ENCODE measurements at regions not wholly inside any gene's neighbourhood (a gene's known extent, or its start where the extent isn't known, plus 50 kb on each side); places are given as distances from the start of the nearest gene placed in this dataset.

DNA sequence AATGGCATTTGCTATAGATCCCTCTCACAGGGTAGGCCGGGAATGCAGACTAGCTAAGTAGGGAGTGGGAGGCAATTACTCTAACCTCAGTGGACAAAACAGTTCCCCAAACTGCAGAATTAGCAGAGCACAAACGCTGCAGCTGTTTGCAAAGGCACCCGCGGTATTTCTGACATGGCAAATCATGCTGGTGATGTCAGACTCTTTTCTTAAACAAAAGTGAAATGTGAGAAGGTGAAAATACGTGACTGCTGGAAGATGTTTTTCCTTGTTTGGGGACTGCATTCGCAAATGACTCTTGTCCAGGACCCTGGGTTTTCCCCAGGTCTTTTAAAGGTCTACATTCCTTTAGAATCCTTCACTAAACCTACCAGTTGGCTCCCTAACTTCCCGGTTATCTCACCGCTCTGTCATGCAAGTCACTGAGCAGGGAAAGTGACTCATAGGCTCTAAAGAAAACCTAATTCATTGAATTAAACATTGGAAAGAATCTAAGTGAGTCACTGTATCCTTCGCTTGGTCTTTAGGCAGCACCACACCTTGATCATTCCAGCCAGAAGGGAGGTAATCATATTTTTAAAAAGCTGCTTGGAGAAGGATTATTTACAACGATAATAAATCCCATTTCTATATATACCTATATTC lies 91.5 kb upstream of the DNAH5 start:
- no peak overlapping the region for H3K9ac ChIP-seq (ENCODE audit: low read length)
- no peaks in the 10 kb centered on the region for H3F3A ChIP-seq (ENCODE audit: insufficient read depth, low read length)
- no peaks in the 10 kb centered on the region for H3K9me3 ChIP-seq (ENCODE audit: low read length)
- no peak overlapping the region for H3K27ac ChIP-seq (ENCODE audit: low read depth, low read length, poor library complexity, severe bottlenecking)
- no peaks in the 10 kb centered on the region for H4K20me1 ChIP-seq (ENCODE audit: insufficient read depth, low read length)
- H3K9me2 ChIP-seq (ENCODE audit: low read depth, low read length), result no peaks in the 10 kb centered on the region
- H3K4me1 ChIP-seq (ENCODE audit: insufficient read depth, low read length, severe bottlenecking), result no peaks in the 10 kb centered on the region
- no peaks in the 10 kb centered on the region for H3K36me3 ChIP-seq (ENCODE audit: insufficient read depth, low read length)
- no peak for TF ChIP-seq EZH2 (IDR thresholded peaks at IDR 0.05; ENCODE audit: borderline replicate concordance, low read length)
- TF ChIP-seq, protein P1, sequence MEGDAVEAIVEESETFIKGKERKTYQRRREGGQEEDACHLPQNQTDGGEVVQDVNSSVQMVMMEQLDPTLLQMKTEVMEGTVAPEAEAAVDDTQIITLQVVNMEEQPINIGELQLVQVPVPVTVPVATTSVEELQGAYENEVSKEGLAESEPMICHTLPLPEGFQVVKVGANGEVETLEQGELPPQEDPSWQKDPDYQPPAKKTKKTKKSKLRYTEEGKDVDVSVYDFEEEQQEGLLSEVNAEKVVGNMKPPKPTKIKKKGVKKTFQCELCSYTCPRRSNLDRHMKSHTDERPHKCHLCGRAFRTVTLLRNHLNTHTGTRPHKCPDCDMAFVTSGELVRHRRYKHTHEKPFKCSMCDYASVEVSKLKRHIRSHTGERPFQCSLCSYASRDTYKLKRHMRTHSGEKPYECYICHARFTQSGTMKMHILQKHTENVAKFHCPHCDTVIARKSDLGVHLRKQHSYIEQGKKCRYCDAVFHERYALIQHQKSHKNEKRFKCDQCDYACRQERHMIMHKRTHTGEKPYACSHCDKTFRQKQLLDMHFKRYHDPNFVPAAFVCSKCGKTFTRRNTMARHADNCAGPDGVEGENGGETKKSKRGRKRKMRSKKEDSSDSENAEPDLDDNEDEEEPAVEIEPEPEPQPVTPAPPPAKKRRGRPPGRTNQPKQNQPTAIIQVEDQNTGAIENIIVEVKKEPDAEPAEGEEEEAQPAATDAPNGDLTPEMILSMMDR (IDR thresholded peaks at IDR 0.05; ENCODE audit: low read length), result no peak
- no peaks in the 10 kb centered on the region for H3K79me2 ChIP-seq (ENCODE audit: insufficient read depth, low read length)
- H2AFZ ChIP-seq (ENCODE audit: low read length), result no peak overlapping the region
- no peaks in the 10 kb centered on the region for H3K27me3 ChIP-seq (ENCODE audit: insufficient read depth, low read length)
- H3K4me3 ChIP-seq (ENCODE audit: low read depth, low read length, poor library complexity, severe bottlenecking), result no peak overlapping the region
- no peak overlapping the region for H3K4me2 ChIP-seq (ENCODE audit: low read length)

- H3K9me3 ChIP-seq (ENCODE audit: low read length), result no peaks in the 10 kb centered on the region
- H3K79me2 ChIP-seq (ENCODE audit: insufficient read depth, low read length), result no peaks in the 10 kb centered on the region
- no peaks in the 10 kb centered on the region for H3K9me2 ChIP-seq (ENCODE audit: low read depth, low read length)
- no peaks in the 10 kb centered on the region for H3K36me3 ChIP-seq (ENCODE audit: insufficient read depth, low read length)
- no peaks in the 10 kb centered on the region for H3K4me1 ChIP-seq (ENCODE audit: insufficient read depth, low read length, severe bottlenecking)
- no peak overlapping the region for H3K4me3 ChIP-seq (ENCODE audit: low read depth, low read length, poor library complexity, severe bottlenecking)
- no peak overlapping the region for H3K27ac ChIP-seq (ENCODE audit: low read depth, low read length, poor library complexity, severe bottlenecking)
- no peak for TF ChIP-seq EZH2 (IDR thresholded peaks at IDR 0.05; ENCODE audit: borderline replicate concordance, low read length)
- TF ChIP-seq, protein P1 (IDR thresholded peaks at IDR 0.05; ENCODE audit: low read length), result no peak
- no peaks in the 10 kb centered on the region for H3F3A ChIP-seq (ENCODE audit: insufficient read depth, low read length)
- H2AFZ ChIP-seq (ENCODE audit: low read length), result no peak overlapping the region
- H3K9ac ChIP-seq (ENCODE audit: low read length), result no peak overlapping the region
- no peak overlapping the region for H3K4me2 ChIP-seq (ENCODE audit: low read length)
- H4K20me1 ChIP-seq (ENCODE audit: insufficient read depth, low read length), result no peaks in the 10 kb centered on the region
- H3K27me3 ChIP-seq (ENCODE audit: insufficient read depth, low read length), result no peaks in the 10 kb centered on the region
Measured at GRCh38 chr5:14034963-14035362, 90.5 kb upstream of the DNAH5 start.

- Histone ChIP-seq H3K27ac (ENCODE audit: low read depth, low read length, poor library complexity, severe bottlenecking) (no peak overlapping the region), H3K4me2 (ENCODE audit: low read length) (no peak overlapping the region), H3K9me2 (ENCODE audit: low read depth, low read length) (no peaks in the 10 kb centered on the region), H3K4me3 (ENCODE audit: low read depth, low read length, poor library complexity, severe bottlenecking) (no peak overlapping the region), H3K79me2 (ENCODE audit: insufficient read depth, low read length) (no peaks in the 10 kb centered on the region), H3K9ac (ENCODE audit: low read length) (no peak overlapping the region), H4K20me1 (ENCODE audit: insufficient read depth, low read length) (no peaks in the 10 kb centered on the region), H3F3A (ENCODE audit: insufficient read depth, low read length) (no peaks in the 10 kb centered on the region), H2AFZ (ENCODE audit: low read length) (no peak overlapping the region), H3K9me3 (ENCODE audit: low read length) (no peaks in the 10 kb centered on the region), H3K27me3 (ENCODE audit: insufficient read depth, low read length) (no peaks in the 10 kb centered on the region), H3K4me1 (ENCODE audit: insufficient read depth, low read length, severe bottlenecking) (no peaks in the 10 kb centered on the region), H3K36me3 (ENCODE audit: insufficient read depth, low read length) (no peaks in the 10 kb centered on the region)
- TF ChIP-seq, protein P1 (IDR thresholded peaks at IDR 0.05; ENCODE audit: low read length), result no peak
- no peak for TF ChIP-seq EZH2 (IDR thresholded peaks at IDR 0.05; ENCODE audit: borderline replicate concordance, low read length)
Measured at GRCh38 chr5:14032918-14033317, 88.4 kb upstream of the DNAH5 start.
